ENCODE measurements at regions not wholly inside any gene's neighbourhood (a gene's known extent, or its start where the extent isn't known, plus 50 kb on each side); places are given as distances from the start of the nearest gene placed in this dataset.

DNA sequence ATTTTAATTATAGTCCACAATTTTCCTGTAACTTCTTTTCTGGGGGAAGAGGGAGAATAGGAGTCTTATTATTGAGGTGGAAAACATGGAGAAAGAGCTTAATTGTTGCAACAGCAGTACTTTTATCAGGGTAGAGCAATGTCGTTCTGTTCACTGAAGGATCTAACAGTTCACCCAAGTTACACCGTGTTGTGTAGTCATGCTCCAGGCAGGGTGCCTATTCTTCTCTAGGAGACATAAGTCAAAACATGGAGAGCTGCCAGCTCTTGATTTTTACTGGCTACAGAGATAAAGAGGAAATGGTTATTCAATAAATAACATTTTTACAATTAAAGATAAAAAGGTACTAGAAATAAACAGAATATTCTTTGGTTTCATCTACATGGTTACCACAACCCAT lies 594.3 kb upstream of the NETO1 start:
- WGBS (ENCODE audit: insufficient coverage): 67% methylated on average over 1 of the region's 2 CpGs
- peak in 2 of 6 donors; percentile 17 to 80 for DNase-seq (ENCODE audit: low read depth in 4 of 6, low spot score in 6 of 6)
- Histone ChIP-seq H3K4me3 (ENCODE audit: low read depth, low read length) (no peak overlapping the region), H3K27ac (ENCODE audit: low read depth, low read length) (no peak overlapping the region), H3K36me3 (ENCODE audit: control insufficient read depth, insufficient read depth, low read length) (no peaks in the 10 kb centered on the region), H3K9me3 (ENCODE audit: control insufficient read depth, insufficient read depth, low read length) (no peaks in the 10 kb centered on the region), H3K4me1 (ENCODE audit: control insufficient read depth, insufficient read depth, low read length) (no peaks in the 10 kb centered on the region), H3K27me3 (ENCODE audit: control insufficient read depth, insufficient read depth, low read length) (no peaks in the 10 kb centered on the region)

DNA sequence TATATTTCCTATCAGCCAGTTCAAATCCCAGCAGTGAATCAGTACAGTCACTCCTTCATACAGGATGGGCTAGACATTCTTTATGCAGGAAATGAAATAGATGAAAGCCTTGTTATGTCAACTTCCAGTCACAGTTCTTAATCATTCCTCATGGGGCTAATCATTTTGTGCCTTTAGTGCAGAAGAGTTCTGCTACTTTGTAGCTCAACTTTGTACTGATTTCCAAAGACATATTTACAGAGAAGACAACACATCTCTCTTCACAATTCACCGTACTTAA lies 593.9 kb upstream of the NETO1 start:
- no CpG with 5 or more reads among the region's 1 CpG for WGBS (ENCODE audit: insufficient coverage)
- DNase-seq (ENCODE audit: low read depth in 4 of 6, low spot score in 6 of 6): no peak
- Histone ChIP-seq H3K4me3 (ENCODE audit: low read depth, low read length) (no peak overlapping the region), H3K27me3 (ENCODE audit: control insufficient read depth, insufficient read depth, low read length) (no peaks in the 10 kb centered on the region), H3K9me3 (ENCODE audit: control insufficient read depth, insufficient read depth, low read length) (no peaks in the 10 kb centered on the region), H3K4me1 (ENCODE audit: control insufficient read depth, insufficient read depth, low read length) (no peaks in the 10 kb centered on the region), H3K27ac (ENCODE audit: low read depth, low read length) (no peak overlapping the region), H3K36me3 (ENCODE audit: control insufficient read depth, insufficient read depth, low read length) (no peaks in the 10 kb centered on the region)

DNA sequence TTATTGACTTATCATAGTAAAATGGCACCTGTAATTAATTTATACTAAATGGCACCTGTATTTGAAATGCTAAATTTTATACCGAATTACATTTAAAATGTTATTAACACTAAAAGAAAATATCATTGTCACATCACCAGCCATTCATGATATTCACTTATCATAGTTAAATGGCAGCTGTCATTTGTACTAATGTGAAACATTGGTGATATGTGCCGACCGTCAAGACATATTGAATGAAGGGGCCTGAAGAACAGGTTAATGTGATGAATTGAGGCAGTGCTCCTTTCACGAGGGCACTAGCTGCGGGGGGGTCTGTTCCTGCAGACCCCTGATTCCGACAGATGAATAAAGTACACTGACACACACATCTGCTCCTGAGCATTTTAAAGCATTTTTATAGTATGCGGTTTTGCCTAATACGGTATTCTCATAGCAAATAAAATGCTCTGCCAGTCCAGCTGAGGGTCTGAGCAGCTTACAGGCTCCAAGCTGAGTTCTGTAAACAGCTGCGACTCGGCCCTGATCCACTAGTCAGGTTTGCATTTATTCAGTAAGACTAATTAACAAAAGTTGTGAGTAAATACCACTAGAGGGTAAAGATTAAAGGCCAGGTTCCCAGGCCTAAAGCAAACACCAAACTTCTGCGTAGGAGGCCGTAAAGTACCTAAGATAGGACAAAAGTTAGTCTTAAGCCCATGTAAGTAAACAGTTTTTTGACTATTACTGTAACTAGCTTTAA lies 593.4 kb upstream of the NETO1 start:
- WGBS (ENCODE audit: insufficient coverage): 79% methylated on average over 2 of the region's 12 CpGs
- Histone ChIP-seq H3K36me3 (ENCODE audit: control insufficient read depth, insufficient read depth, low read length) (no peaks in the 10 kb centered on the region), H3K27me3 (ENCODE audit: control insufficient read depth, insufficient read depth, low read length) (no peaks in the 10 kb centered on the region), H3K4me1 (ENCODE audit: control insufficient read depth, insufficient read depth, low read length) (no peaks in the 10 kb centered on the region), H3K9me3 (ENCODE audit: control insufficient read depth, insufficient read depth, low read length) (no peaks in the 10 kb centered on the region), H3K4me3 (ENCODE audit: low read depth, low read length) (no peak overlapping the region), H3K27ac (ENCODE audit: low read depth, low read length) (no peak overlapping the region)
- DNase-seq (ENCODE audit: low read depth in 4 of 6, low spot score in 6 of 6): peak in 1 of 6 donors; percentile 33

DNA sequence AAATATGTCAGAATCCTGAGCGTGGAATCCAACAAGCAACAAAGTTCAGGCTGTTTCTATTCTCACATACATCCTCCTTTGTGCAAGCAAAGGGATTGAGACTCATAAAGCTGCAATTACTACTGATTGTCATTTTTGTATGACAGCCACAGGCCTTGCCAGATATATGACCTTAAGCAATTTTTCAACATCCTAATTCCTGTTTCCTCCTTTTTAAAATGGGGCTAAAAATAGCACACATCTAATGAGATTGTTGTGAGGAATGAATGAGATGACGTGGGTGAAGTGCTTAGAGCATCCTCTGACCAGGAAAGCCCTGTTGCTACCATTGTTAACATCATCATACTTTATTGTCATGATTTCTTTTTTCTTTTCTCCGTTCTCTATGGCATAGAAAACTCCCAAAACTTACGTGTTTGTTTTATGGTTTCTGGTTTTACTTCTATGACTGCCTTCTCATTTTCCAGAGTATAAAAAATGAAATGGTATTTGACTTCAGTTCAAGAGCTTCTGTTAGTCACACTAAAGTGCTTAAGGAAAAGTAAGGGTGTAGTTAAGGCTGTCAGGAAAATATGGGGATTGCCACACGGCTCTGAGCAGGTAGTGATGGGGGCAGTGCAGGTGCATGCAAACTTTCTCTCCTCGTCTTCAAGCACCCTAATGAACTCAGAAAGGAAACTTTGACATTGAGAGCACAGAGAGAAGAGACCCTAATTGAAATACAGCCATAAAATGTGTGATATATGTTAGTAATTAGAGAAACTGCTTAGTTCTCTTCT lies 590.6 kb upstream of the NETO1 start:
- WGBS (ENCODE audit: insufficient coverage): 86% methylated on average over 1 of the region's 6 CpGs
- no peak for DNase-seq (ENCODE audit: low read depth in 4 of 6, low spot score in 6 of 6)
- Histone ChIP-seq H3K4me3 (ENCODE audit: low read depth, low read length) (no peak overlapping the region), H3K27me3 (ENCODE audit: control insufficient read depth, insufficient read depth, low read length) (no peaks in the 10 kb centered on the region), H3K9me3 (ENCODE audit: control insufficient read depth, insufficient read depth, low read length) (no peaks in the 10 kb centered on the region), H3K36me3 (ENCODE audit: control insufficient read depth, insufficient read depth, low read length) (no peaks in the 10 kb centered on the region), H3K27ac (ENCODE audit: low read depth, low read length) (no peak overlapping the region), H3K4me1 (ENCODE audit: control insufficient read depth, insufficient read depth, low read length) (no peaks in the 10 kb centered on the region)

DNA sequence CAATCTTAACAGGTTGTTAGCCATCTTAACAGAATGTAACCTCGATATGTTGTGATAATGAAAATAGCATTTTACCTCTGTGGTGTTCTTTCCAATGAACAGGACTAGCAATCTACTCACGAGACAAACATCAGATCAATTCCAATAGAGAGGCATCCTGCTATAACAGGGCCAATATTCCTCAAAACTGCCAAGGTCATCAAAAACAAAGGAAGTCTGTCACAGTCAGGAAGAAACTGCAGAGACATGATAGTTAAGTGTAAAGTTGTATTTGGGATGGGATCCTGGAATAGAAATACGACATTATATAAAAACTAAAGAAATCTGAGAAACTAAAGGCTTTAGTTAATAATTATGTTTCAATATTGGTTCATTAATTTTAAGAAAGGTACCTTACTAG lies 588.9 kb upstream of the NETO1 start:
- no peaks in the 10 kb centered on the region for H3K9me3 ChIP-seq (ENCODE audit: control insufficient read depth, insufficient read depth, low read length)
- H3K4me3 ChIP-seq (ENCODE audit: low read depth, low read length): no peak overlapping the region
- H3K36me3 ChIP-seq (ENCODE audit: control insufficient read depth, insufficient read depth, low read length): no peaks in the 10 kb centered on the region
- no peak overlapping the region for H3K27ac ChIP-seq (ENCODE audit: low read depth, low read length)
- WGBS (ENCODE audit: insufficient coverage): no CpG with 5 or more reads among the region's 3 CpGs
- no peaks in the 10 kb centered on the region for H3K4me1 ChIP-seq (ENCODE audit: control insufficient read depth, insufficient read depth, low read length)
- no peak for DNase-seq (ENCODE audit: low read depth in 4 of 6, low spot score in 6 of 6)
- no peaks in the 10 kb centered on the region for H3K27me3 ChIP-seq (ENCODE audit: control insufficient read depth, insufficient read depth, low read length)

DNA sequence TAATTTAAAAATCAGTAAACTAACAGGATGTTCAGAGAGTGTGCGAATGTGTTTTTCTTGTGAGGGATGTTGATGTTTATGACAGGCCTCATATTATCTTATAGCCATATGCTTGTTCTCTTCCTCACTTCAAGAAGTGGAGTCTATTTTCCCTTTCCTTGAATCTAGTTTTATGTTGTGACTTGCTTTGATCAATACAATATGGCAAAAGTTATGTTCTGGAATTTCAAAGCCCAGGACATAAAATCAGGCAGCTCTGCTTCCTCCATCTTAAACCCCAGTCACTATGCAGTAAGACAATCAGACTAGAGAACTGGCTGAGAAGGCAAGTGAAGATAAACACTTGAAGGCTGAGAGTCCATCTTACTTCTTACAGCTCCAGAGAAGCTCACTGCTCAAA lies 585.1 kb upstream of the NETO1 start:
- WGBS (ENCODE audit: insufficient coverage): no CpG with 5 or more reads among the region's 1 CpG

DNA sequence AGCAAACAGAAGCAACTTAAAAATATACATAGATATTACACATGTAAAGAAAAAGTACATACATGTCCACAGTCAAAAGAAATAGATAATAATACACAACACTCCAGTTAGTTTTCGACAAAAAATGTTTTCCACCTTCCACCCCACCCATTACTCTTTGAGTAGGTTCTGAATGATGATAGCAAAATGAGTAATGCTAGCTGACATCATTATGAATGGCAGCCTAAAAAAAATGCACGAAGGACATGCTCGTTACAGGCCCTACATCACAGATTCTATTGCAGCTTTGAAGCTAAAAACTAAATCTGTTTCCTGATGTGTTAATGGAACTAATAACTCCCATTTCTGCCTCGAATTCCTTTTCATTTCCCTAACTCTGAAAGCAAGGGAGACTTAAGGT lies 578.7 kb upstream of the NETO1 start:
- H3K27ac ChIP-seq (ENCODE audit: low read depth, low read length): no peak overlapping the region
- H3K4me1 ChIP-seq (ENCODE audit: control insufficient read depth, insufficient read depth, low read length): no peaks in the 10 kb centered on the region
- DNase-seq (ENCODE audit: low read depth in 4 of 6, low spot score in 6 of 6): no peak
- no peaks in the 10 kb centered on the region for H3K27me3 ChIP-seq (ENCODE audit: control insufficient read depth, insufficient read depth, low read length)
- no peaks in the 10 kb centered on the region for H3K36me3 ChIP-seq (ENCODE audit: control insufficient read depth, insufficient read depth, low read length)
- WGBS (ENCODE audit: insufficient coverage): no CpG with 5 or more reads among the region's 4 CpGs
- no peak overlapping the region for H3K4me3 ChIP-seq (ENCODE audit: low read depth, low read length)
- no peaks in the 10 kb centered on the region for H3K9me3 ChIP-seq (ENCODE audit: control insufficient read depth, insufficient read depth, low read length)

More for the DNA sequence above, 585.1 kb upstream of the NETO1 start:
- no peak overlapping the region for H3K4me3 ChIP-seq (ENCODE audit: low read depth, low read length)
- H3K27me3 ChIP-seq (ENCODE audit: control insufficient read depth, insufficient read depth, low read length): no peaks in the 10 kb centered on the region
- H3K27ac ChIP-seq (ENCODE audit: low read depth, low read length): no peak overlapping the region
- no peaks in the 10 kb centered on the region for H3K9me3 ChIP-seq (ENCODE audit: control insufficient read depth, insufficient read depth, low read length)
- H3K4me1 ChIP-seq (ENCODE audit: control insufficient read depth, insufficient read depth, low read length): no peaks in the 10 kb centered on the region
- DNase-seq (ENCODE audit: low read depth in 4 of 6, low spot score in 6 of 6): peak in 1 of 6 donors; percentile 68
- no peaks in the 10 kb centered on the region for H3K36me3 ChIP-seq (ENCODE audit: control insufficient read depth, insufficient read depth, low read length)

DNA sequence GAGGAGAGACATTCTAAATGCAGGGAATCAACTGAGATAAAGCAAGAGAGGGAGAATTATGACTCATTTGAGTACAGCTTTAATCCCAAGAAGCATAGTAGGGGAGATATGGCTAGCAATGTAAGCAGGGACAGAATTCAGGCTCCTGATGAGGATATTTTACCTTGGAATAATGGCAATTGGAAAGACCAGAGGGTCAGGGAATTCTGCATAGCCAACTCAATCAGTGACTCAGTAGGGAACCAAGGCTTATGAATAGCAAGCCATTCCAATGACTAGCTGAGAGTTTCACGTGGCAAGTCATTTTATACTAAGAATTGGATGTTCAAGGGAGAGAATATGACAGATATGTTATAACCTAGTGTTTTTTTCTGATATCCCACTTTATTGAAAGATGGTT lies 563.8 kb upstream of the NETO1 start:
- no CpG with 5 or more reads among the region's 1 CpG for WGBS (ENCODE audit: insufficient coverage)
- Histone ChIP-seq H3K27me3 (ENCODE audit: control insufficient read depth, insufficient read depth, low read length) (no peaks in the 10 kb centered on the region), H3K27ac (ENCODE audit: low read depth, low read length) (no peak overlapping the region), H3K9me3 (ENCODE audit: control insufficient read depth, insufficient read depth, low read length) (no peaks in the 10 kb centered on the region), H3K4me1 (ENCODE audit: control insufficient read depth, insufficient read depth, low read length) (no peaks in the 10 kb centered on the region), H3K36me3 (ENCODE audit: control insufficient read depth, insufficient read depth, low read length) (no peaks in the 10 kb centered on the region), H3K4me3 (ENCODE audit: low read depth, low read length) (no peak overlapping the region)
- DNase-seq (ENCODE audit: low read depth in 4 of 6, low spot score in 6 of 6): no peak

DNA sequence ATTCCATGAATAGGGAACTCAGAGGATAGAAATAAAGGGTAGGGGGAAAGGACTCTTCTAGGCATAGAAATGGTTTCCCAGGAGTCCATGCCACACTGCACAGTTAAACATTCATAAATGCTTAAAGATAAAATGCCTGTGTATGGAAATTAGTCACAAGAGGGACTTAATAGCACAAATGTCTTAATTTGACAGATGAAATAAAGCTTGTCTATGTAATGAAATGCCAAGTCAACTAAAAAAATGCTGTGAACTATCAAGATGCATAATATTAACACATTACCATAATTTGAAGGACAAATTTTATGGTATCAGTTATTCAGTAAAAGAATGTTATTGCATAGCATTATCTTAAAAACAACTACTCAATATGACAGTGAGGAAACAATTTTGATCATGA lies 553.2 kb upstream of the NETO1 start:
- peak in 1 of 6 donors; percentile 20 for DNase-seq (ENCODE audit: low read depth in 4 of 6, low spot score in 6 of 6)
- H3K4me3 ChIP-seq (ENCODE audit: low read depth, low read length): no peak overlapping the region
- H3K36me3 ChIP-seq (ENCODE audit: control insufficient read depth, insufficient read depth, low read length): no peaks in the 10 kb centered on the region
- H3K4me1 ChIP-seq (ENCODE audit: control insufficient read depth, insufficient read depth, low read length): no peaks in the 10 kb centered on the region
- H3K9me3 ChIP-seq (ENCODE audit: control insufficient read depth, insufficient read depth, low read length): no peaks in the 10 kb centered on the region
- H3K27me3 ChIP-seq (ENCODE audit: control insufficient read depth, insufficient read depth, low read length): no peaks in the 10 kb centered on the region
- H3K27ac ChIP-seq (ENCODE audit: low read depth, low read length): no peak overlapping the region

DNA sequence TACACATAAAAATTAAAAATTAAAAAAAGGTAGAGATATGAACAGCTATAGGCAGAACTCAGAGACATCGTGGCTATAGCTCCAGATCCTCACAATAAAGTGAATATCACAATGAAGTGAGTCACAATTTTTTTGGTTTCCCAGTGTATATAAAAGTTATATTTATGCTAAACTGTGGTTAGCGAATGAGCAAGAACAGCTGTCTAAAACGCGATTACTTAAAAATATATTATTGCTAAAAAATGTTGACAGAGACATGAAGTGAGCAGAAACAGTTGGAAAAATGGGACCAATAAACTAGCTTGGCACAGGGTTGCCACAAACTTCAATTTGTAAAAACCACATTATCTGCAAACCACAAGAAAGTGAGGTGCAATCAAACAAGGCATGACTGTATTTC lies 551.7 kb upstream of the NETO1 start:
- no peak overlapping the region for H3K4me3 ChIP-seq (ENCODE audit: low read depth, low read length)
- H3K9me3 ChIP-seq (ENCODE audit: control insufficient read depth, insufficient read depth, low read length): no peaks in the 10 kb centered on the region
- no peak for DNase-seq (ENCODE audit: low read depth in 4 of 6, low spot score in 6 of 6)
- H3K27me3 ChIP-seq (ENCODE audit: control insufficient read depth, insufficient read depth, low read length): no peaks in the 10 kb centered on the region
- 100% methylated on average over 1 of the region's 4 CpGs for WGBS (ENCODE audit: insufficient coverage)
- no peak overlapping the region for H3K27ac ChIP-seq (ENCODE audit: low read depth, low read length)
- no peaks in the 10 kb centered on the region for H3K4me1 ChIP-seq (ENCODE audit: control insufficient read depth, insufficient read depth, low read length)
- no peaks in the 10 kb centered on the region for H3K36me3 ChIP-seq (ENCODE audit: control insufficient read depth, insufficient read depth, low read length)
